OCI-LY7 (cell line): ENCODE measurements at regions not wholly inside any gene's neighbourhood (a gene's known extent, or its start where the extent isn't known, plus 50 kb on each side); places are given as distances from the start of the nearest gene placed in this dataset.

Experiments
- EZH2phosphoT487 ChIP-seq: fragments of 200-600 bp; sonication (generic); IDR thresholded peaks from 2 replicates; pipeline ENCODE4 v1.6.1; 2018; ENCODE audit warnings: low read depth, borderline replicate concordance, mild to moderate bottlenecking, mixed run types, antibody characterized with exemption, low read length, moderate library complexity, mixed read lengths
- TF ChIP-seq, protein P1 (sequence below): fragments of 200-600 bp; sonication (generic); conservative IDR thresholded peaks from 2 replicates; pipeline ENCODE4 v1.5.1; 2014; ENCODE audit warnings: mild to moderate bottlenecking, antibody characterized with exemption, low read length, moderate library complexity, mixed read lengths

DNA sequence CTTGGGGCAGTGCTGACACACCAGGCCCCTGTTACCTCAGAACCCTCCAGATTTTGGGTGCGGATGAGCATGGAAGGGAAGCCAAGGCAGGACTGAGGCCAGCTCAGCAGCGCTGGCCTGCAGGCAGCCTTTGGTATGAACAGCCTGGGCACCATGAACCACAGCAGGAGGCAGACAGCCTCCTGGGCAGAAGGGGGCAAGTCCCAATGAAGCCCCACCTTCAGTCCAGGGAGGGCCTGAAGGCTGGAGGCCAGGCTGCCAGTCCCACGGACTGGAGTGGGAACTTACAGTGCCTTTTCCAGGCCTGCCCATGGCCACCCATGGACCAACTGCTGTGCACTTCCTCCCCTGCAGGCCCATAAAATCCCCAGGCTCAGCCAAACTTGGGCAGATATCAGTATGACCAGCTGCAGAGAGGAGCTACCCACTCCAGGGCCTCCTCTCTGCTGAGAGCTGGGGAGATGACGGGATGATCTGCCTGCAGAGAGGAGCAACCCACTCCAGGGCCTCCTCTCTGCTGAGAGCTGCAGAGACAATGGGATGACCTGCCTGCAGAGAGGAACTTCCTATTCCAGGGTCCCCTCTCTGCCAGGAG, 74.7 kb downstream of the NEURL3 start:
- TF ChIP-seq EZH2phosphoT487: no peak
- TF ChIP-seq, protein P1, sequence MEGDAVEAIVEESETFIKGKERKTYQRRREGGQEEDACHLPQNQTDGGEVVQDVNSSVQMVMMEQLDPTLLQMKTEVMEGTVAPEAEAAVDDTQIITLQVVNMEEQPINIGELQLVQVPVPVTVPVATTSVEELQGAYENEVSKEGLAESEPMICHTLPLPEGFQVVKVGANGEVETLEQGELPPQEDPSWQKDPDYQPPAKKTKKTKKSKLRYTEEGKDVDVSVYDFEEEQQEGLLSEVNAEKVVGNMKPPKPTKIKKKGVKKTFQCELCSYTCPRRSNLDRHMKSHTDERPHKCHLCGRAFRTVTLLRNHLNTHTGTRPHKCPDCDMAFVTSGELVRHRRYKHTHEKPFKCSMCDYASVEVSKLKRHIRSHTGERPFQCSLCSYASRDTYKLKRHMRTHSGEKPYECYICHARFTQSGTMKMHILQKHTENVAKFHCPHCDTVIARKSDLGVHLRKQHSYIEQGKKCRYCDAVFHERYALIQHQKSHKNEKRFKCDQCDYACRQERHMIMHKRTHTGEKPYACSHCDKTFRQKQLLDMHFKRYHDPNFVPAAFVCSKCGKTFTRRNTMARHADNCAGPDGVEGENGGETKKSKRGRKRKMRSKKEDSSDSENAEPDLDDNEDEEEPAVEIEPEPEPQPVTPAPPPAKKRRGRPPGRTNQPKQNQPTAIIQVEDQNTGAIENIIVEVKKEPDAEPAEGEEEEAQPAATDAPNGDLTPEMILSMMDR: no peak
